Skeletal muscle tissue (tissue), 3 donors: ENCODE measurements at regions not wholly inside any gene's neighbourhood (a gene's known extent, or its start where the extent isn't known, plus 50 kb on each side); places are given as distances from the start of the nearest gene placed in this dataset.

Experiments used
- H3K27ac ChIP-seq: one replicate; pipeline ENCODE4 v1.7.0; 2013; ENCODE audit warnings: mild to moderate bottlenecking, low read depth, low read length, inconsistent platforms
- H3K27me3 ChIP-seq, 3 donors: one replicate each; pipeline ENCODE4 v1.7.0; 2013; ENCODE audit warnings: low read length in 3 of 3; ENCODE audit not compliant: control insufficient read depth in 3 of 3, insufficient read depth in 3 of 3
- H3K36me3 ChIP-seq, 3 donors: one replicate each; pipeline ENCODE4 v1.7.0; 2013; ENCODE audit warnings: low read length in 3 of 3; ENCODE audit not compliant: control insufficient read depth in 3 of 3, insufficient read depth in 3 of 3
- H3K4me1 ChIP-seq, 3 donors: one replicate each; pipeline ENCODE4 v1.7.0; 2013; ENCODE audit warnings: low read length in 3 of 3, mild to moderate bottlenecking in 3 of 3; ENCODE audit not compliant: control insufficient read depth in 3 of 3, insufficient read depth in 3 of 3
- H3K4me3 ChIP-seq, 3 donors: one replicate each; pipeline ENCODE4 v1.7.0; 2013; ENCODE audit warnings: low read length in 3 of 3
- H3K9ac ChIP-seq, 3 donors: one replicate each; pipeline ENCODE4 v1.7.0; 2013; ENCODE audit warnings: low read length in 3 of 3, mild to moderate bottlenecking in 3 of 3, moderate library complexity in 2 of 3, low read depth in 1 of 3
- H3K9me3 ChIP-seq, 3 donors: one replicate each; pipeline ENCODE4 v1.7.0; 2013; ENCODE audit warnings: low read length in 3 of 3; ENCODE audit not compliant: control insufficient read depth in 3 of 3
- donor health status: Osteomylitis.

GRCh38 chr2:155389224-155389623, 690.7 kb downstream of the KCNJ3 start:
- Histone ChIP-seq H3K4me1 (no peaks in the 10 kb centered on the region), H3K4me3 (no peak overlapping the region), H3K27ac (no peak overlapping the region), H3K9ac (no peak overlapping the region), H3K27me3 (no peaks in the 10 kb centered on the region), H3K36me3 (no peaks in the 10 kb centered on the region), H3K9me3 (no peaks in the 10 kb centered on the region)

- no peaks in the 10 kb centered on the region for H3K9me3 ChIP-seq
- H3K27ac ChIP-seq, result no peak overlapping the region
- no peaks in the 10 kb centered on the region for H3K36me3 ChIP-seq
- no peak overlapping the region for H3K9ac ChIP-seq
- H3K4me3 ChIP-seq, result no peak overlapping the region
- H3K27me3 ChIP-seq, result no peaks in the 10 kb centered on the region
- no peaks in the 10 kb centered on the region for H3K4me1 ChIP-seq
Observed at GRCh38 chr2:155384555-155385123, 686.1 kb downstream of the KCNJ3 start.

- Histone ChIP-seq H3K9ac (no peak overlapping the region), H3K36me3 (no peaks in the 10 kb centered on the region), H3K4me1 (no peaks in the 10 kb centered on the region), H3K27ac (no peak overlapping the region), H3K27me3 (no peaks in the 10 kb centered on the region), H3K9me3 (no peaks in the 10 kb centered on the region), H3K4me3 (no peak overlapping the region)
Observed at GRCh38 chr2:155382776-155383175, 684.3 kb downstream of the KCNJ3 start.

- H3K9me3 ChIP-seq, result no peaks in the 10 kb centered on the region
- H3K4me3 ChIP-seq, result no peak overlapping the region
- H3K27me3 ChIP-seq, result no peaks in the 10 kb centered on the region
- H3K9ac ChIP-seq, result no peak overlapping the region
- no peaks in the 10 kb centered on the region for H3K36me3 ChIP-seq
- H3K4me1 ChIP-seq, result no peaks in the 10 kb centered on the region
- no peak overlapping the region for H3K27ac ChIP-seq
Observed at GRCh38 chr2:155381436-155381835, 682.9 kb downstream of the KCNJ3 start.

GRCh38 chr2:155379494-155379893, 681.0 kb downstream of the KCNJ3 start:
- no peaks in the 10 kb centered on the region for H3K9me3 ChIP-seq
- H3K9ac ChIP-seq, result no peak overlapping the region
- no peak overlapping the region for H3K4me3 ChIP-seq
- H3K36me3 ChIP-seq, result no peaks in the 10 kb centered on the region
- H3K4me1 ChIP-seq, result no peaks in the 10 kb centered on the region
- no peak overlapping the region for H3K27ac ChIP-seq
- no peaks in the 10 kb centered on the region for H3K27me3 ChIP-seq

GRCh38 chr2:155377931-155378444, 679.5 kb downstream of the KCNJ3 start:
- H3K9ac ChIP-seq, result no peak overlapping the region
- no peaks in the 10 kb centered on the region for H3K36me3 ChIP-seq
- H3K4me3 ChIP-seq, result no peak overlapping the region
- H3K27me3 ChIP-seq, result no peaks in the 10 kb centered on the region
- H3K27ac ChIP-seq, result no peak overlapping the region
- no peaks in the 10 kb centered on the region for H3K4me1 ChIP-seq
- no peaks in the 10 kb centered on the region for H3K9me3 ChIP-seq

GRCh38 chr2:155377266-155377680, 678.8 kb downstream of the KCNJ3 start:
- Histone ChIP-seq H3K27ac (no peak overlapping the region), H3K9me3 (no peaks in the 10 kb centered on the region), H3K4me1 (no peaks in the 10 kb centered on the region), H3K36me3 (no peaks in the 10 kb centered on the region), H3K27me3 (no peaks in the 10 kb centered on the region), H3K4me3 (no peak overlapping the region), H3K9ac (no peak overlapping the region)

GRCh38 chr2:155372969-155373368, 674.5 kb downstream of the KCNJ3 start:
- no peaks in the 10 kb centered on the region for H3K27me3 ChIP-seq
- H3K27ac ChIP-seq, result no peak overlapping the region
- no peaks in the 10 kb centered on the region for H3K4me1 ChIP-seq
- H3K36me3 ChIP-seq, result no peaks in the 10 kb centered on the region
- no peak overlapping the region for H3K9ac ChIP-seq
- H3K9me3 ChIP-seq, result no peaks in the 10 kb centered on the region
- no peak overlapping the region for H3K4me3 ChIP-seq

- no peaks in the 10 kb centered on the region for H3K4me1 ChIP-seq
- no peak overlapping the region for H3K27ac ChIP-seq
- H3K27me3 ChIP-seq, result no peaks in the 10 kb centered on the region
- H3K9ac ChIP-seq, result no peak overlapping the region
- H3K4me3 ChIP-seq, result no peak overlapping the region
- H3K9me3 ChIP-seq, result no peaks in the 10 kb centered on the region
- no peaks in the 10 kb centered on the region for H3K36me3 ChIP-seq
Observed at GRCh38 chr2:155368934-155369333, 670.4 kb downstream of the KCNJ3 start.

- Histone ChIP-seq H3K9me3 (no peaks in the 10 kb centered on the region), H3K4me1 (no peaks in the 10 kb centered on the region), H3K27me3 (no peaks in the 10 kb centered on the region), H3K27ac (no peak overlapping the region), H3K9ac (no peak overlapping the region), H3K4me3 (no peak overlapping the region), H3K36me3 (no peaks in the 10 kb centered on the region)
Observed at GRCh38 chr2:155364766-155365165, 666.3 kb downstream of the KCNJ3 start.
